ENCODE measurements at regions not wholly inside any gene's neighbourhood (a gene's known extent, or its start where the extent isn't known, plus 50 kb on each side); places are given as distances from the start of the nearest gene placed in this dataset.
A peak's percentile ranks its signal among the peaks of the same experiment; 100 is the strongest.

GRCh38 chr10:78618050-78618449 is 450.7 kb upstream of the ZMIZ1 start:
- Histone ChIP-seq H3K36me3 (replicated peaks) (no peaks in the 10 kb centered on the region), H3K4me3 (ENCODE audit: low read depth, low read length) (no peak overlapping the region), H3K27ac (no peak overlapping the region), H3K27me3 (replicated peaks) (peaks cover 8% of the 10 kb centered on the region)
- in situ Hi-C loops (cut with HindIII; ENCODE audit: low pct_ligation_motif_present, low sequenced_read_pairs), result no loop called here
- no peak for DNase-seq
- no peak for TF ChIP-seq CTCF (IDR thresholded peaks at IDR 0.05; ENCODE audit: low read depth, low read length, missing control alignments)

GRCh38 chr10:78619115-78619851 is 449.5 kb upstream of the ZMIZ1 start:
- peaks cover 8% of the 10 kb centered on the region for H3K27me3 ChIP-seq (replicated peaks)
- no peak for TF ChIP-seq CTCF (IDR thresholded peaks at IDR 0.05; ENCODE audit: low read depth, low read length, missing control alignments)
- in situ Hi-C loops (cut with HindIII; ENCODE audit: low pct_ligation_motif_present, low sequenced_read_pairs), result no loop called here

GRCh38 chr10:78619896-78620295 is 448.9 kb upstream of the ZMIZ1 start:
- in situ Hi-C loops (cut with HindIII; ENCODE audit: low pct_ligation_motif_present, low sequenced_read_pairs), result no loop called here
- no peak overlapping the region for H3K27ac ChIP-seq
- H3K36me3 ChIP-seq (replicated peaks), result no peaks in the 10 kb centered on the region
- no peak for TF ChIP-seq CTCF (IDR thresholded peaks at IDR 0.05; ENCODE audit: low read depth, low read length, missing control alignments)
- no peak overlapping the region for H3K4me3 ChIP-seq (ENCODE audit: low read depth, low read length)
- peaks cover 8% of the 10 kb centered on the region for H3K27me3 ChIP-seq (replicated peaks)
- DNase-seq, result no peak

More at GRCh38 chr10:78619115-78619851, 449.5 kb upstream of the ZMIZ1 start:
- no peaks in the 10 kb centered on the region for H3K36me3 ChIP-seq (replicated peaks)
- DNase-seq, result no peak
- no peak overlapping the region for H3K4me3 ChIP-seq (ENCODE audit: low read depth, low read length)
- H3K27ac ChIP-seq, result no peak overlapping the region

- no peak for DNase-seq
- Histone ChIP-seq H3K27ac (no peak overlapping the region), H3K27me3 (replicated peaks) (peaks cover 8% of the 10 kb centered on the region), H3K36me3 (replicated peaks) (no peaks in the 10 kb centered on the region), H3K4me3 (ENCODE audit: low read depth, low read length) (no peak overlapping the region)
- in situ Hi-C loops (cut with HindIII; ENCODE audit: low pct_ligation_motif_present, low sequenced_read_pairs), result no loop called here
- no peak for TF ChIP-seq CTCF (IDR thresholded peaks at IDR 0.05; ENCODE audit: low read depth, low read length, missing control alignments)
These were observed 447.6 kb upstream of the ZMIZ1 start for GRCh38 chr10:78620985-78621799.

- Histone ChIP-seq H3K36me3 (replicated peaks) (no peaks in the 10 kb centered on the region), H3K27me3 (replicated peaks) (peaks cover 8% of the 10 kb centered on the region), H3K4me3 (ENCODE audit: low read depth, low read length) (no peak overlapping the region), H3K27ac (no peak overlapping the region)
- DNase-seq, result peak; percentile 66
- in situ Hi-C loops (cut with HindIII; ENCODE audit: low pct_ligation_motif_present, low sequenced_read_pairs), result no loop called here
- no peak for TF ChIP-seq CTCF (IDR thresholded peaks at IDR 0.05; ENCODE audit: low read depth, low read length, missing control alignments)
These were observed 445.1 kb upstream of the ZMIZ1 start for GRCh38 chr10:78623578-78624215.

Measured in brain microvascular endothelial cell (primary cell).